HEK293T (cell line): ENCODE measurements at regions not wholly inside any gene's neighbourhood (a gene's known extent, or its start where the extent isn't known, plus 50 kb on each side); places are given as distances from the start of the nearest gene placed in this dataset.

Source experiments
- FOXA1 ChIP-seq: fragments of 450-650 bp; IDR thresholded peaks from 2 replicates; pipeline ENCODE4 v1.6.1; 2016; ENCODE audit warnings: mild to moderate bottlenecking
- ZNF384 ChIP-seq: fragments of 450-650 bp; IDR thresholded peaks from 2 replicates; pipeline ENCODE4 v1.6.1; 2016

- TF ChIP-seq FOXA1 (no peak), ZNF384 (no peak)
Measured at GRCh38 chr6:134543128-134543527, 225.2 kb upstream of the SGK1 start.
